ENCODE measurements at regions not wholly inside any gene's neighbourhood (a gene's known extent, or its start where the extent isn't known, plus 50 kb on each side); places are given as distances from the start of the nearest gene placed in this dataset.
"Not testable (repeated sequence)": the region's sequence is repeated elsewhere in the genome, so short reads cannot be mapped to it uniquely, and the experiment has no call there.

DNA sequence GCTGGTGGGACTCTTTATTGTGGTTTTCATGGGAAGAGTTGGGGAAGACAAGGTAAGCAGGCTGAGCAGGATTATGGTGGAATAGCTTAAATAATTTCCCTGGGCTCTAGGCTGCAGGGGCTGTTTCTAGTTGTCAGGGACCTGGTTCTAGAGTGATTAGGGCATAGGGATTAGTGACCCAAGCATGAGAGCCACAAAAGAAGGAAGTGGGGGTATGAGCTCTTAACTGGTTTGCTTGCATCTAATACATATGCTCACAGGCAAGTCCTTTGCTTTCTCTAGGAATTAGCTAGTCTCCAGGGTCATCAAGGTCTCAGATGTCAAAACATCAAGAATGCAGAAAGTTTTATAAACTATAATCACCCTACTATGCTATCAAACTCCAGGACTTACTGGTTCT, 67.5 kb upstream of the NRN1 start:
- Histone ChIP-seq H4K91ac (ENCODE audit: low read depth, low read length, poor library complexity) (no peak overlapping the region), H3K14ac (ENCODE audit: low read length) (no peak overlapping the region), H3K4me3 (ENCODE audit: low read length in 2 of 2) (no peak overlapping the region), H3K27ac (replicated peaks; ENCODE audit: low read length) (no peak overlapping the region), H3K18ac (ENCODE audit: low read length) (no peak overlapping the region), H2AFZ (ENCODE audit: low read length) (no peak overlapping the region), H2BK5ac (ENCODE audit: low read length) (no peak overlapping the region), H3K9me3 (replicated peaks in 1 of 2; ENCODE audit: control insufficient read depth in 2 of 2, insufficient read depth in 1 of 2, low read depth in 1 of 2, low read length in 2 of 2) (no peaks in the 10 kb centered on the region), H2BK120ac (ENCODE audit: low read depth, low read length) (no peak overlapping the region), H3K79me1 (ENCODE audit: low read depth, low read length) (peaks cover 1% of the 10 kb centered on the region), H3K4ac (ENCODE audit: low read length) (no peak overlapping the region), H3K23ac (ENCODE audit: low read depth, low read length, poor library complexity) (no peak overlapping the region), H3K9ac (ENCODE audit: low read depth, low read length, poor library complexity) (no peak overlapping the region), H2BK12ac (ENCODE audit: low read length) (no peak overlapping the region), H2BK15ac (ENCODE audit: low read length) (no peak overlapping the region), H3K4me2 (ENCODE audit: insufficient read depth, low read length, poor library complexity, severe bottlenecking) (no peak overlapping the region), H3K4me1 (ENCODE audit: control insufficient read depth in 2 of 2, insufficient read depth in 1 of 2, low read depth in 1 of 2, low read length in 2 of 2) (no peaks in the 10 kb centered on the region), H4K8ac (ENCODE audit: low read depth, low read length) (no peak overlapping the region), H3K27me3 (ENCODE audit: control insufficient read depth in 3 of 3, insufficient read depth in 3 of 3, low read depth in 1 of 3, low read length in 3 of 3) (no peaks in the 10 kb centered on the region), H3K36me3 (replicated peaks in 1 of 2; ENCODE audit: control insufficient read depth in 2 of 2, insufficient read depth in 2 of 2, low read length in 2 of 2) (no peaks in the 10 kb centered on the region), H2AK5ac (ENCODE audit: low read depth, low read length) (no peak overlapping the region)
- no peak for DNase-seq (ENCODE audit: low spot score)

DNA sequence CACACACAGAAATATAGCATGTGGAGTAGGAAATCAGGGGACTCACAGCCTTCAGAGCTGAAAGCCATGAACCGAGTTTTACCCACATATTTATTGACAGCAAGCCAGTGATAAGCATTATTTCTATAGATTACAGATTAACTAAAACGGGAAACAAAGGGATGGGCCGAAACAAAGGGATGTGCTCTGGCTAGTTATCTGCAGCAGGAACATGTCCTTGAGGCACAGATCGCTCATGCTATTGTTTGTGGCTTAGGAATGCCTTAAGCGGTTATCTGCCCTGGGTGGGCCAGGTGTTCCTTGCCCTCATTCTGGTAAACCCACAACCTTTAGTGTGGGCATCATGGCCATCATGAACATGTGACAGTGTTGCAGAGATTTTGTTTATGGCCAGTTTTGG, 61.4 kb upstream of the NRN1 start:
- not testable (repeated sequence) for H2BK5ac ChIP-seq (ENCODE audit: low read length); H3K4me2 ChIP-seq (ENCODE audit: insufficient read depth, low read length, poor library complexity, severe bottlenecking); H2BK12ac ChIP-seq (ENCODE audit: low read length); DNase-seq (ENCODE audit: low spot score); H2AK5ac ChIP-seq (ENCODE audit: low read depth, low read length); H3K14ac ChIP-seq (ENCODE audit: low read length); H3K9ac ChIP-seq (ENCODE audit: low read depth, low read length, poor library complexity); H3K4me3 ChIP-seq (ENCODE audit: low read length in 2 of 2); H3K27me3 ChIP-seq (ENCODE audit: control insufficient read depth in 3 of 3, insufficient read depth in 3 of 3, low read depth in 1 of 3, low read length in 3 of 3); H3K9me3 ChIP-seq (replicated peaks in 1 of 2; ENCODE audit: control insufficient read depth in 2 of 2, insufficient read depth in 1 of 2, low read depth in 1 of 2, low read length in 2 of 2); H3K4ac ChIP-seq (ENCODE audit: low read length); H3K18ac ChIP-seq (ENCODE audit: low read length); H4K91ac ChIP-seq (ENCODE audit: low read depth, low read length, poor library complexity); H3K36me3 ChIP-seq (replicated peaks in 1 of 2; ENCODE audit: control insufficient read depth in 2 of 2, insufficient read depth in 2 of 2, low read length in 2 of 2); H3K27ac ChIP-seq (replicated peaks; ENCODE audit: low read length); H3K79me1 ChIP-seq (ENCODE audit: low read depth, low read length); H2AFZ ChIP-seq (ENCODE audit: low read length); H2BK120ac ChIP-seq (ENCODE audit: low read depth, low read length); H3K4me1 ChIP-seq (ENCODE audit: control insufficient read depth in 2 of 2, insufficient read depth in 1 of 2, low read depth in 1 of 2, low read length in 2 of 2); H4K8ac ChIP-seq (ENCODE audit: low read depth, low read length); H3K23ac ChIP-seq (ENCODE audit: low read depth, low read length, poor library complexity); H2BK15ac ChIP-seq (ENCODE audit: low read length)
- no CpG with 5 or more reads among the region's 5 CpGs for WGBS, 2 donors (ENCODE audit: extremely low coverage in 2 of 2, insufficient read length in 2 of 2, insufficient replicate concordance in 1 of 2)

DNA sequence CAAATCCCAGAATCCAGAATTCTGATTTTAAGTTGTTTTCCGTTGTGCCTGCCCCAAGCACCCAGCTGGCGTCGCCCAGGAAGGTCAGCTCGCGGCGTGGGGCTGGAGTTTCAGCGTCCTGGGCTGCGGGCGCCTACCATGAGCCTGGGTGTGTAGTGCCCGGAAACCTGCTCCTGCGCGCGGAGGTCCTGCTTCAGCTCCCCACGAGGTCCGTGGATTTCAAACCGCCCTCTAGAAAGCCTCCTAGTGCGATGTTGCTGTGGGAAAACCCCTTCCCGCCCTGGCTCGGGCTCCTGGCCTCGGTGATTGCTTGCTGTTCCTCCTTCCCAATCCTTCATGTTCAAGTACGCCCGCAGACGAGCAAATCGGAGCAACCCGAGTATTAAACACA, 51.3 kb upstream of the NRN1 start:
- H2AFZ ChIP-seq (ENCODE audit: low read length): no peak overlapping the region
- no peak overlapping the region for H2AK5ac ChIP-seq (ENCODE audit: low read depth, low read length)
- no peak overlapping the region for H2BK12ac ChIP-seq (ENCODE audit: low read length)
- H2BK5ac ChIP-seq (ENCODE audit: low read length): no peak overlapping the region
- H3K14ac ChIP-seq (ENCODE audit: low read length): no peak overlapping the region
- H3K4me1 ChIP-seq (ENCODE audit: control insufficient read depth in 2 of 2, insufficient read depth in 1 of 2, low read depth in 1 of 2, low read length in 2 of 2): no peaks in the 10 kb centered on the region
- DNase-seq (ENCODE audit: low spot score): no peak
- H3K4me3 ChIP-seq (ENCODE audit: low read length in 2 of 2): no peak overlapping the region
- no peak overlapping the region for H3K9ac ChIP-seq (ENCODE audit: low read depth, low read length, poor library complexity)
- no peak overlapping the region for H2BK15ac ChIP-seq (ENCODE audit: low read length)
- peaks cover 0 to 2% of the 10 kb centered on the region in 2 donors for H3K9me3 ChIP-seq (replicated peaks in 1 of 2; ENCODE audit: control insufficient read depth in 2 of 2, insufficient read depth in 1 of 2, low read depth in 1 of 2, low read length in 2 of 2)
- H3K79me1 ChIP-seq (ENCODE audit: low read depth, low read length): no peaks in the 10 kb centered on the region
- H3K18ac ChIP-seq (ENCODE audit: low read length): no peak overlapping the region
- no peak overlapping the region for H3K4me2 ChIP-seq (ENCODE audit: insufficient read depth, low read length, poor library complexity, severe bottlenecking)
- H3K4ac ChIP-seq (ENCODE audit: low read length): no peak overlapping the region
- no peak overlapping the region for H3K27ac ChIP-seq (replicated peaks; ENCODE audit: low read length)
- H4K8ac ChIP-seq (ENCODE audit: low read depth, low read length): no peak overlapping the region
- H3K23ac ChIP-seq (ENCODE audit: low read depth, low read length, poor library complexity): no peak overlapping the region
- WGBS, 2 donors (ENCODE audit: extremely low coverage in 2 of 2, insufficient read length in 2 of 2, insufficient replicate concordance in 1 of 2): no CpG with 5 or more reads among the region's 25 CpGs
- no peak overlapping the region for H2BK120ac ChIP-seq (ENCODE audit: low read depth, low read length)
- H3K36me3 ChIP-seq (replicated peaks in 1 of 2; ENCODE audit: control insufficient read depth in 2 of 2, insufficient read depth in 2 of 2, low read length in 2 of 2): no peaks in the 10 kb centered on the region
- no peak overlapping the region for H4K91ac ChIP-seq (ENCODE audit: low read depth, low read length, poor library complexity)
- H3K27me3 ChIP-seq (ENCODE audit: control insufficient read depth in 3 of 3, insufficient read depth in 3 of 3, low read depth in 1 of 3, low read length in 3 of 3): no peaks in the 10 kb centered on the region

DNA sequence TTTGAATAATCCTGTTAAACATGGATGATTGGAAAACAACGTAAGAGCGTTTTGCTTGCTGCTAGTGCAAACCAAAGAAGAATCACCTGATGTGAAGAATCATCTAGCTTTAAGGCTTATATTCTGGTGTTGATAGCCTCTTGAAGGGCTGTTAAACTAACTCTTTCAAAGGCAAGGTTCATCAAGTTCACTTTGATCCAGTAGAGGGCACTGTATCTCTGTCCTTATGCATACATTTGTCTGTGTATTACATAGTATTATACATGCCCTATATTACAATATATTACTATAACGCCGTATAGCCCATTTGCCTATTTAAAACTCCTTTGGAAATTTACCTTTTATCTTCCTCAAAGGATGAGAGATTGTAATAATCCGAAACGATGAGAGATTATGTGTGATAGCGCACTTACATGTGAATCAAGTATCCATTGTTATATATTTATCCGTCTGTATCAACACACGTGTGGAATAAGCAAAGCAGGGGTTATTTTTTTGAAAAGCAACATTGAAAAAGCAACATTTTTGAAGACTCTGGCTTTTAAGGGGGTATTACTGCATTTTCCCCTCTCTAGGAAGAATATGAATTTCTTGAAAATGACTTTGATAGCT, 50.8 kb upstream of the NRN1 start:
- Histone ChIP-seq H3K9me3 (replicated peaks in 1 of 2; ENCODE audit: control insufficient read depth in 2 of 2, insufficient read depth in 1 of 2, low read depth in 1 of 2, low read length in 2 of 2) (peaks cover 0 to 2% of the 10 kb centered on the region in 2 donors), H2AFZ (ENCODE audit: low read length) (no peak overlapping the region), H3K23ac (ENCODE audit: low read depth, low read length, poor library complexity) (no peak overlapping the region), H2BK15ac (ENCODE audit: low read length) (no peak overlapping the region), H4K8ac (ENCODE audit: low read depth, low read length) (no peak overlapping the region), H3K14ac (ENCODE audit: low read length) (no peak overlapping the region), H2BK5ac (ENCODE audit: low read length) (no peak overlapping the region), H3K4me3 (ENCODE audit: low read length in 2 of 2) (no peak overlapping the region), H3K36me3 (replicated peaks in 1 of 2; ENCODE audit: control insufficient read depth in 2 of 2, insufficient read depth in 2 of 2, low read length in 2 of 2) (no peaks in the 10 kb centered on the region), H4K91ac (ENCODE audit: low read depth, low read length, poor library complexity) (no peak overlapping the region), H3K4me1 (ENCODE audit: control insufficient read depth in 2 of 2, insufficient read depth in 1 of 2, low read depth in 1 of 2, low read length in 2 of 2) (no peaks in the 10 kb centered on the region), H3K4me2 (ENCODE audit: insufficient read depth, low read length, poor library complexity, severe bottlenecking) (no peak overlapping the region), H3K9ac (ENCODE audit: low read depth, low read length, poor library complexity) (no peak overlapping the region), H2BK12ac (ENCODE audit: low read length) (no peak overlapping the region), H3K79me1 (ENCODE audit: low read depth, low read length) (no peaks in the 10 kb centered on the region), H3K27ac (replicated peaks; ENCODE audit: low read length) (no peak overlapping the region), H3K4ac (ENCODE audit: low read length) (no peak overlapping the region), H3K18ac (ENCODE audit: low read length) (no peak overlapping the region), H2AK5ac (ENCODE audit: low read depth, low read length) (no peak overlapping the region), H2BK120ac (ENCODE audit: low read depth, low read length) (no peak overlapping the region), H3K27me3 (ENCODE audit: control insufficient read depth in 3 of 3, insufficient read depth in 3 of 3, low read depth in 1 of 3, low read length in 3 of 3) (no peaks in the 10 kb centered on the region)
- WGBS, 2 donors (ENCODE audit: extremely low coverage in 2 of 2, insufficient read length in 2 of 2, insufficient replicate concordance in 1 of 2): no CpG with 5 or more reads among the region's 9 CpGs
- DNase-seq (ENCODE audit: low spot score): peak; percentile 15

Data from neuronal stem cell (in vitro differentiated cells).